Activated T-helper 2 cell treated with anti-CD3 and anti-CD28 coated beads, Interferon-gamma antibody, Interleukin-2, Interleukin-4, amounts not matched to agents 10 μg/mL and 5 μg/mL and 100 μg/mL, durations not matched to agents 14 hours and 24 hours and 36 hours (primary cell): ENCODE measurements at regions not wholly inside any gene's neighbourhood (a gene's known extent, or its start where the extent isn't known, plus 50 kb on each side); places are given as distances from the start of the nearest gene placed in this dataset.
"Not testable (repeated sequence)": the region's sequence is repeated elsewhere in the genome, so short reads cannot be mapped to it uniquely, and the experiment has no call there.

ENCODE experiments used
- DNase-seq: peaks from one replicate; pipeline ENCODE4 v3.0.0; 2021; ENCODE audit warnings: low spot score
- H3K27ac Mint-ChIP-seq: one replicate; pipeline ENCODE4 v1.8.0; 2021; ENCODE audit warnings: mixed read lengths
- H3K27me3 Mint-ChIP-seq: one replicate; pipeline ENCODE4 v1.8.0; 2021; ENCODE audit warnings: low read depth, mixed read lengths
- H3K36me3 Mint-ChIP-seq: one replicate; pipeline ENCODE4 v1.8.0; 2021; ENCODE audit warnings: low read depth, mixed read lengths
- H3K4me1 Mint-ChIP-seq: one replicate; pipeline ENCODE4 v1.8.0; 2021; ENCODE audit warnings: low read depth, mixed read lengths
- H3K4me3 Mint-ChIP-seq: one replicate; pipeline ENCODE4 v1.8.0; 2021; ENCODE audit warnings: low read depth, mild to moderate bottlenecking, moderate library complexity, mixed read lengths
- H3K9me3 Mint-ChIP-seq: one replicate; pipeline ENCODE4 v1.8.0; 2021; ENCODE audit warnings: mixed read lengths
- intact Hi-C: fragments of 100-400 bp; cut with micrococcal nuclease; formaldehyde crosslinking; loops from one replicate; pipeline ENCODE4 v1.15.1; 2023

DNA sequence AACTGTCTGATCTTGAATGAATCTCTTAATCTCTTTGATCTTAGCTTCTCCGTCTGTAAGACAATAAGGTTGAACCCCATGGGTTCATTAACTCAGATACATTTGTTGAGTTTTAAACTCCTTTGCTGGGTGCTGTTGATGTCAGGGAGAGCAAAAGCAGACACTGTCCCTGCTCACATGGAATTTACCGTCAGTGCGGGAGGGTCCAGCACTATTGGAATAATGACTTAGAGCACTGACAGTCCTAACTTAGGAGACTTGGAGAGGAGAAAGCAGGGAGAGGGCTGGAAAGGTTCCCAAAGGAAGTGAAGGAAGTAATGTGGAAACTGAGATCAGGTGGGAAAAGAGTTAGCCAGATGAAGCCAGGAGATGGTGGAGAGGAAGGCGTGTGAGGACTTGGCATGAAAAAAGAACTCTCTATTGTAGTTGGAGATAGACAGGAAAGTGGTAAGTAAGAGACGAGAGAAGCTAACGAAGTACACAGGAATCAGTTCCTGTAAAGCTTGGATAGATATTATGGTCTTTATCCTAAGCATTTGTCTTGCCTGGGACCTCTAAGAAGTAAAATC is 141.4 kb upstream of the SERTAD2 start:
- intact Hi-C loops: no loop called here
- DNase-seq: no peak
- no peak overlapping the region for H3K27ac Mint-ChIP-seq
- peaks cover 21% of the 10 kb centered on the region for H3K27me3 Mint-ChIP-seq
- no peak overlapping the region for H3K4me3 Mint-ChIP-seq
- no peaks in the 10 kb centered on the region for H3K9me3 Mint-ChIP-seq
- no peaks in the 10 kb centered on the region for H3K36me3 Mint-ChIP-seq
- no peaks in the 10 kb centered on the region for H3K4me1 Mint-ChIP-seq

GRCh38 chr2:64796926-64797325 is 143.2 kb upstream of the SERTAD2 start:
- no peak overlapping the region for H3K4me3 Mint-ChIP-seq
- peaks cover 21% of the 10 kb centered on the region for H3K27me3 Mint-ChIP-seq
- no peaks in the 10 kb centered on the region for H3K9me3 Mint-ChIP-seq
- H3K36me3 Mint-ChIP-seq: no peaks in the 10 kb centered on the region
- intact Hi-C loops: no loop called here
- no peak overlapping the region for H3K27ac Mint-ChIP-seq
- DNase-seq: no peak
- H3K4me1 Mint-ChIP-seq: no peaks in the 10 kb centered on the region

GRCh38 chr2:64797881-64798575 is 144.3 kb upstream of the SERTAD2 start:
- Mint-ChIP-seq H3K36me3 (no peaks in the 10 kb centered on the region), H3K4me1 (no peaks in the 10 kb centered on the region), H3K9me3 (no peaks in the 10 kb centered on the region), H3K4me3 (no peak overlapping the region), H3K27me3 (peaks cover 14% of the 10 kb centered on the region), H3K27ac (no peak overlapping the region)
- no peak for DNase-seq
- intact Hi-C loops: no loop called here

GRCh38 chr2:64799592-64800252 is 146.0 kb upstream of the SERTAD2 start:
- Mint-ChIP-seq H3K9me3 (no peaks in the 10 kb centered on the region), H3K36me3 (no peaks in the 10 kb centered on the region), H3K4me3 (no peak overlapping the region), H3K27ac (no peak overlapping the region), H3K27me3 (peaks cover 5% of the 10 kb centered on the region), H3K4me1 (peaks cover 3% of the 10 kb centered on the region)
- DNase-seq: no peak
- intact Hi-C loops: no loop called here

- Mint-ChIP-seq H3K4me1 (peaks cover 26% of the 10 kb centered on the region), H3K9me3 (no peaks in the 10 kb centered on the region), H3K36me3 (no peaks in the 10 kb centered on the region), H3K27ac (no peak overlapping the region), H3K27me3 (no peaks in the 10 kb centered on the region), H3K4me3 (no peak overlapping the region)
- intact Hi-C loops: no loop called here
- DNase-seq: no peak
Observed at GRCh38 chr2:64803776-64804175, 150.1 kb upstream of the SERTAD2 start.

DNA sequence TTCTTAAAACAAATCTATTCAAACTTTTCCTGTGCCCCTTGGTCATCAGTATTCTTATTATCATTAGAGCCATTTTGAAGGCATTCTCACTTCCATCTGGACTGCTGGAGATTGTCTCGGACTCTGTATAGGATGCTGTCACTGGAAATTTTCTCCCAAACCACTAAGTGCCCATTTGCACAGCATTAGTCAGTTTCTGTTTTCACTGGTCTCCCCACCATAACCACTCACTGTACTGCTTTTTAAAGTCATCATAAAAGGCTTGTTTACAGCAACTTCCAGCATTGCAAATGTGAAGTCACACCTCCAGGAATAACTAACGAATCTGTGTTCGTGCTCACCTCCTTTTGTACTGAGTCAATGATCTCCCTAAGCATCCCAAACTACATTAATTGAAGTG is 150.9 kb upstream of the SERTAD2 start:
- no peak overlapping the region for H3K27ac Mint-ChIP-seq
- no peak overlapping the region for H3K4me3 Mint-ChIP-seq
- intact Hi-C loops: no loop called here
- no peaks in the 10 kb centered on the region for H3K36me3 Mint-ChIP-seq
- H3K4me1 Mint-ChIP-seq: peaks cover 27% of the 10 kb centered on the region
- no peaks in the 10 kb centered on the region for H3K9me3 Mint-ChIP-seq
- no peaks in the 10 kb centered on the region for H3K27me3 Mint-ChIP-seq
- DNase-seq: no peak

DNA sequence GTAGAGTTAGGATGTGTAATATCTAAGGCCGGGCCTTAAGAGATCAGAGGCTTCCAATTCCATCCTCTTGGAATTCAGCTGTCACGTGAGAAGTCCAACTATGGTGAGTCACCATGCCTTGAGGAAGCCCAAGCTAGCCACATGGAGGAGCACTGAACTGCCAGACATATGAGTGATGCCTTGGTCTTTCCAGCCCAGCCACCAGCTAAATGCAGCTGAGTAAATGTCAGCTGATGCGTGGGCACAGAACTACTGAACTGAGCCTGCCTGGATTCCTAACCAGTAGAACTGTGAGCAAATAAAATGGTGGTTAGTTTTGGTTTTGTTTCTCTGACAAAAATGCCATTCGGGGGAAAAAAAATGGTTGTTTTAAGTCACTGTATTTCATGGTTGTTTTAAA is 153.7 kb upstream of the SERTAD2 start:
- Mint-ChIP-seq H3K9me3 (no peaks in the 10 kb centered on the region), H3K27ac (peak overlapping the region; percentile 61), H3K36me3 (no peaks in the 10 kb centered on the region), H3K4me3 (no peak overlapping the region), H3K4me1 (peaks cover 35% of the 10 kb centered on the region), H3K27me3 (no peaks in the 10 kb centered on the region)
- DNase-seq: no peak
- intact Hi-C loops: loop anchor here (1.0 to 2.0 kb wide), 2 partner anchors 23 to 40 kb away; no protein-coding TSS in a partner anchor

DNA sequence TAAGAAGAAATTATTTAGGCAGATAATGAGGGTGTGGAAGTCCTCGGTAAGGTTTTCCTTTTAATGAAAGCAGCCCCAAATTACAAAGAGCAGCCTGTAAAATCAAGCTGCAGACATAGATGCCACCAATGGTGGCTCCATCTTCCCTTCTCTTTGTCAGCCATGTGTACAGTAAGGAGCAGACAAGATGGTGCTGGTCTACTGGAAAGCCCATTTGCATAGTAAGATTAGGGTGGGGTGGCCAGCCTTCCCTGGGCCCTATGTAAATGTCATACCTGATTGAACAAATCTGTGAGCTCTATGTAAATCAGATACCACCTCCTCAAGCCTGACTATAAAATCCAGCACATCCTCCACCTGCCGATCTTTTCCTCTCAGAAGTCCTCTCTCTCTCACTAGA is 154.4 kb upstream of the SERTAD2 start:
- intact Hi-C loops: no loop called here
- no peak for DNase-seq
- no peaks in the 10 kb centered on the region for H3K36me3 Mint-ChIP-seq
- no peaks in the 10 kb centered on the region for H3K27me3 Mint-ChIP-seq
- no peak overlapping the region for H3K4me3 Mint-ChIP-seq
- H3K4me1 Mint-ChIP-seq: peaks cover 35% of the 10 kb centered on the region
- peak overlapping the region; percentile 61 for H3K27ac Mint-ChIP-seq
- H3K9me3 Mint-ChIP-seq: no peaks in the 10 kb centered on the region

- no peaks in the 10 kb centered on the region for H3K36me3 Mint-ChIP-seq
- H3K9me3 Mint-ChIP-seq: no peaks in the 10 kb centered on the region
- peak overlapping the region; percentile 40 for H3K27ac Mint-ChIP-seq
- intact Hi-C loops: no loop called here
- no peak for DNase-seq
- peaks cover 37% of the 10 kb centered on the region for H3K4me1 Mint-ChIP-seq
- no peaks in the 10 kb centered on the region for H3K27me3 Mint-ChIP-seq
- H3K4me3 Mint-ChIP-seq: no peak overlapping the region
Observed at GRCh38 chr2:64808754-64809153, 155.0 kb upstream of the SERTAD2 start.

DNA sequence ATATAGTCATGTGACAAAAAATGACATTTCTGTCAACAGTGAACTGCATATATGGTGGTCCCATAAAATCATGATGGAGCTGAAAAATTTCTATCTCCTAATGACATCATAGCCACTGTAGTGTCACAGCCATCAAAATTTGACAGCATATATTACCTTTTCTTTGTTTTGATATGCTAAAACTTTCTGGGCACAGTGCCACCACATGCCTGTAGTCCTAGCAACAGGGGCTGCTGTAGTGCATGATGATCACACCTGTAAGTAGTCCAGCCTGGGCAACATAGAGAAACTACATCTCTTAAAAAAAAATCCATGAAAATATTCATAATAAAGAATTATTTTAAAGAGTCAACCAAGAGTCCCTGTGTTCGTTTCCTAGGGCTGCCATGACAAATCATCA is 155.5 kb upstream of the SERTAD2 start:
- no peaks in the 10 kb centered on the region for H3K9me3 Mint-ChIP-seq
- no peaks in the 10 kb centered on the region for H3K36me3 Mint-ChIP-seq
- H3K27ac Mint-ChIP-seq: no peak overlapping the region
- H3K4me3 Mint-ChIP-seq: no peak overlapping the region
- H3K4me1 Mint-ChIP-seq: peaks cover 37% of the 10 kb centered on the region
- DNase-seq: no peak
- no peaks in the 10 kb centered on the region for H3K27me3 Mint-ChIP-seq
- intact Hi-C loops: no loop called here

DNA sequence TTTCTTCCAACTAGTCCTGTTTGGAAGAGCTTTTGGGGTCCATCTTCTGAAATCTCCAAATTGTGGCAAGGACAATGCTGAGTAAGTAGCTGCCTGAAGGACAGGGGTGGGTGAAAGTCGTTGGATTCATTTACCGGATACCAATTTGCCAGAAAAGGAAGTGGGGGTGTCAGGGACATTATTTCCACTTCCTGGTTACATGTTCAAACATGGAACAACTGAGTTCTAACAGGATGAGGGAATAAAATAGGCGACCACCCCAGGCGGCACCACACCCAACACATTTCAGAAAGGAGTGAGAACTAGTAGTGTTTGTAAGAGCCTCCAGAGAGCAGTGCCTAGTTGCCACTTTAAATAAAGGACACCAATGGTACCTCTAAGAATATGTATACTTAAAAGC is 158.6 kb upstream of the SERTAD2 start:
- Mint-ChIP-seq H3K9me3 (no peaks in the 10 kb centered on the region), H3K4me1 (peaks cover 32% of the 10 kb centered on the region), H3K4me3 (no peak overlapping the region), H3K36me3 (no peaks in the 10 kb centered on the region), H3K27ac (no peak overlapping the region), H3K27me3 (no peaks in the 10 kb centered on the region)
- intact Hi-C loops: no loop called here
- DNase-seq: no peak

GRCh38 chr2:64814007-64814406 is 160.3 kb upstream of the SERTAD2 start:
- no peak overlapping the region for H3K27ac Mint-ChIP-seq
- DNase-seq: no peak
- H3K36me3 Mint-ChIP-seq: no peaks in the 10 kb centered on the region
- no peaks in the 10 kb centered on the region for H3K9me3 Mint-ChIP-seq
- H3K4me1 Mint-ChIP-seq: peaks cover 27% of the 10 kb centered on the region
- H3K4me3 Mint-ChIP-seq: no peak overlapping the region
- intact Hi-C loops: no loop called here
- H3K27me3 Mint-ChIP-seq: no peaks in the 10 kb centered on the region

DNA sequence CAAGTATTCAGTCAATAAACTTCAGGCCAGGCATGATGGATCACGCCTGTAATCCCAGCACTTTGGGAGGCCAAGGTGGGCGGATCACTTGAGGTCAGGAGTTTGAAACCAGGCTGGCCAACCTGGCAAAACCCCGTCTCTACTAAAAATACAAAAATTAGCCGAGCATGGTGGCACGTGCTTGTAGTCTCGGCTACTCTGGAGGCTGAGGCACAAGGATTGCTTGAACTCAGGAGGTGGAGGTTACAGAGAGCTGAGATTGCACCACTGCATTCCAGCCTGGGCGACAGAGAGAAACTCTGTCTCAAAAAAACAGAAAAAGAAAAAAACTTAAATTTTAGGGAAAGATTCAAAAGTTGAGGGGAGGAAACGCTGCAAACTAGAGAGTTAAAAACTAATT is 162.8 kb upstream of the SERTAD2 start:
- not testable (repeated sequence) for H3K4me3 Mint-ChIP-seq, DNase-seq, H3K27me3 Mint-ChIP-seq, H3K36me3 Mint-ChIP-seq, H3K27ac Mint-ChIP-seq, H3K9me3 Mint-ChIP-seq
- intact Hi-C loops: loop anchor here (5.0 kb wide), 2 partner anchors 159 to 209 kb away; no protein-coding TSS in a partner anchor
- H3K4me1 Mint-ChIP-seq: peaks cover 40% of the 10 kb centered on the region
